ENCODE measurements at regions not wholly inside any gene's neighbourhood (a gene's known extent, or its start where the extent isn't known, plus 50 kb on each side); places are given as distances from the start of the nearest gene placed in this dataset.

DNA sequence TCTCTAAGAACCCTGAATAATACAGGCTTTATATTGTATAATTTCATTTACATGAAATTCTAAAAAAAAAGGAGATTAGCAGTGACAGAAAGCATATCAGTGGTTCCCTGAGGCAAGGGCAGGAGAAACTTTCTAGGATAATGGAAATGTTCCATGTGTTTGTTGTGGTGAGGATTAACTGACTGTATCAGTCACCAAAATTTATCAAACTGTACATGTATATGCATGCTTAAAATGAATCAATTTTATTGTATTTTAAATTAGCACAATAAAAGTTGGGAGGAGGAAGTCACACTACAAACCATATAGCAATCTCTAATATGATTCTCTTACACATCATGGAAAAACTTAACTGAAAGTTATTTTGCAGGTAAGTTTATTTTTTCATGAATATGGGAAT, 396.8 kb downstream of the EFNB2 start (continued):
- TF ChIP-seq, protein P1, sequence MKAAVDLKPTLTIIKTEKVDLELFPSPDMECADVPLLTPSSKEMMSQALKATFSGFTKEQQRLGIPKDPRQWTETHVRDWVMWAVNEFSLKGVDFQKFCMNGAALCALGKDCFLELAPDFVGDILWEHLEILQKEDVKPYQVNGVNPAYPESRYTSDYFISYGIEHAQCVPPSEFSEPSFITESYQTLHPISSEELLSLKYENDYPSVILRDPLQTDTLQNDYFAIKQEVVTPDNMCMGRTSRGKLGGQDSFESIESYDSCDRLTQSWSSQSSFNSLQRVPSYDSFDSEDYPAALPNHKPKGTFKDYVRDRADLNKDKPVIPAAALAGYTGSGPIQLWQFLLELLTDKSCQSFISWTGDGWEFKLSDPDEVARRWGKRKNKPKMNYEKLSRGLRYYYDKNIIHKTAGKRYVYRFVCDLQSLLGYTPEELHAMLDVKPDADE (IDR thresholded peaks at IDR 0.05), result no peak
- no peak for TF ChIP-seq NANOG (IDR thresholded peaks at IDR 0.05; ENCODE audit: borderline replicate concordance)
- TF ChIP-seq POLR2AphosphoS5 (IDR thresholded peaks at IDR 0.05; ENCODE audit: low read depth), result no peak

DNA sequence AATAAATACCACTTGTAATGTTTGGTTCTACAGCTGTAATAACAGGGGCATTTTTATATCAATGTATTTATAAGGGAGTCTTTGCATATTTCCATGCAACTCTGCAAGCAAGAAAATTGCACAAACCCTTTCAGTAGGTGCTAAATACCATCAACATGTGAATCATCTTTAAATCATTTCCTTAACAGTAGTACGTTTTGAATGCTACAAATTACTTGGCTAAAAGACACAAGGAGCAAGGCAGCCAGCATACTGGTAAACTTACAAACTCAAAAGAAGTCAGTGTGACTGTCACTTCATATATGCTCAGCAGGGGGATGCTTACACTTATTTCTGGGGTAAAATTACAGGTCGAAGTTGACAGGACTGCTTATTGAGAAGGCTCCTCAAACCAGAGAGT, 402.4 kb downstream of the EFNB2 start:
- TF ChIP-seq, protein P2, sequence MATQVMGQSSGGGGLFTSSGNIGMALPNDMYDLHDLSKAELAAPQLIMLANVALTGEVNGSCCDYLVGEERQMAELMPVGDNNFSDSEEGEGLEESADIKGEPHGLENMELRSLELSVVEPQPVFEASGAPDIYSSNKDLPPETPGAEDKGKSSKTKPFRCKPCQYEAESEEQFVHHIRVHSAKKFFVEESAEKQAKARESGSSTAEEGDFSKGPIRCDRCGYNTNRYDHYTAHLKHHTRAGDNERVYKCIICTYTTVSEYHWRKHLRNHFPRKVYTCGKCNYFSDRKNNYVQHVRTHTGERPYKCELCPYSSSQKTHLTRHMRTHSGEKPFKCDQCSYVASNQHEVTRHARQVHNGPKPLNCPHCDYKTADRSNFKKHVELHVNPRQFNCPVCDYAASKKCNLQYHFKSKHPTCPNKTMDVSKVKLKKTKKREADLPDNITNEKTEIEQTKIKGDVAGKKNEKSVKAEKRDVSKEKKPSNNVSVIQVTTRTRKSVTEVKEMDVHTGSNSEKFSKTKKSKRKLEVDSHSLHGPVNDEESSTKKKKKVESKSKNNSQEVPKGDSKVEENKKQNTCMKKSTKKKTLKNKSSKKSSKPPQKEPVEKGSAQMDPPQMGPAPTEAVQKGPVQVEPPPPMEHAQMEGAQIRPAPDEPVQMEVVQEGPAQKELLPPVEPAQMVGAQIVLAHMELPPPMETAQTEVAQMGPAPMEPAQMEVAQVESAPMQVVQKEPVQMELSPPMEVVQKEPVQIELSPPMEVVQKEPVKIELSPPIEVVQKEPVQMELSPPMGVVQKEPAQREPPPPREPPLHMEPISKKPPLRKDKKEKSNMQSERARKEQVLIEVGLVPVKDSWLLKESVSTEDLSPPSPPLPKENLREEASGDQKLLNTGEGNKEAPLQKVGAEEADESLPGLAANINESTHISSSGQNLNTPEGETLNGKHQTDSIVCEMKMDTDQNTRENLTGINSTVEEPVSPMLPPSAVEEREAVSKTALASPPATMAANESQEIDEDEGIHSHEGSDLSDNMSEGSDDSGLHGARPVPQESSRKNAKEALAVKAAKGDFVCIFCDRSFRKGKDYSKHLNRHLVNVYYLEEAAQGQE (IDR thresholded peaks at IDR 0.05; ENCODE audit: unreplicated experiment), result no peak
- TF ChIP-seq, protein P1 (IDR thresholded peaks at IDR 0.05), result no peak
- TF ChIP-seq NANOG (IDR thresholded peaks at IDR 0.05; ENCODE audit: borderline replicate concordance) (no peak), EZH2 (IDR thresholded peaks at IDR 0.05; ENCODE audit: low read depth, unreplicated experiment) (no peak), ZNF114 (CRISPR knock-in tag; IDR thresholded peaks at IDR 0.05) (no peak), STAT1 (IDR thresholded peaks at IDR 0.05; ENCODE audit: unreplicated experiment) (no peak), ZNF331 (CRISPR knock-in tag; IDR thresholded peaks at IDR 0.05; ENCODE audit: low read depth) (no peak)
- TF ChIP-seq, protein P3, sequence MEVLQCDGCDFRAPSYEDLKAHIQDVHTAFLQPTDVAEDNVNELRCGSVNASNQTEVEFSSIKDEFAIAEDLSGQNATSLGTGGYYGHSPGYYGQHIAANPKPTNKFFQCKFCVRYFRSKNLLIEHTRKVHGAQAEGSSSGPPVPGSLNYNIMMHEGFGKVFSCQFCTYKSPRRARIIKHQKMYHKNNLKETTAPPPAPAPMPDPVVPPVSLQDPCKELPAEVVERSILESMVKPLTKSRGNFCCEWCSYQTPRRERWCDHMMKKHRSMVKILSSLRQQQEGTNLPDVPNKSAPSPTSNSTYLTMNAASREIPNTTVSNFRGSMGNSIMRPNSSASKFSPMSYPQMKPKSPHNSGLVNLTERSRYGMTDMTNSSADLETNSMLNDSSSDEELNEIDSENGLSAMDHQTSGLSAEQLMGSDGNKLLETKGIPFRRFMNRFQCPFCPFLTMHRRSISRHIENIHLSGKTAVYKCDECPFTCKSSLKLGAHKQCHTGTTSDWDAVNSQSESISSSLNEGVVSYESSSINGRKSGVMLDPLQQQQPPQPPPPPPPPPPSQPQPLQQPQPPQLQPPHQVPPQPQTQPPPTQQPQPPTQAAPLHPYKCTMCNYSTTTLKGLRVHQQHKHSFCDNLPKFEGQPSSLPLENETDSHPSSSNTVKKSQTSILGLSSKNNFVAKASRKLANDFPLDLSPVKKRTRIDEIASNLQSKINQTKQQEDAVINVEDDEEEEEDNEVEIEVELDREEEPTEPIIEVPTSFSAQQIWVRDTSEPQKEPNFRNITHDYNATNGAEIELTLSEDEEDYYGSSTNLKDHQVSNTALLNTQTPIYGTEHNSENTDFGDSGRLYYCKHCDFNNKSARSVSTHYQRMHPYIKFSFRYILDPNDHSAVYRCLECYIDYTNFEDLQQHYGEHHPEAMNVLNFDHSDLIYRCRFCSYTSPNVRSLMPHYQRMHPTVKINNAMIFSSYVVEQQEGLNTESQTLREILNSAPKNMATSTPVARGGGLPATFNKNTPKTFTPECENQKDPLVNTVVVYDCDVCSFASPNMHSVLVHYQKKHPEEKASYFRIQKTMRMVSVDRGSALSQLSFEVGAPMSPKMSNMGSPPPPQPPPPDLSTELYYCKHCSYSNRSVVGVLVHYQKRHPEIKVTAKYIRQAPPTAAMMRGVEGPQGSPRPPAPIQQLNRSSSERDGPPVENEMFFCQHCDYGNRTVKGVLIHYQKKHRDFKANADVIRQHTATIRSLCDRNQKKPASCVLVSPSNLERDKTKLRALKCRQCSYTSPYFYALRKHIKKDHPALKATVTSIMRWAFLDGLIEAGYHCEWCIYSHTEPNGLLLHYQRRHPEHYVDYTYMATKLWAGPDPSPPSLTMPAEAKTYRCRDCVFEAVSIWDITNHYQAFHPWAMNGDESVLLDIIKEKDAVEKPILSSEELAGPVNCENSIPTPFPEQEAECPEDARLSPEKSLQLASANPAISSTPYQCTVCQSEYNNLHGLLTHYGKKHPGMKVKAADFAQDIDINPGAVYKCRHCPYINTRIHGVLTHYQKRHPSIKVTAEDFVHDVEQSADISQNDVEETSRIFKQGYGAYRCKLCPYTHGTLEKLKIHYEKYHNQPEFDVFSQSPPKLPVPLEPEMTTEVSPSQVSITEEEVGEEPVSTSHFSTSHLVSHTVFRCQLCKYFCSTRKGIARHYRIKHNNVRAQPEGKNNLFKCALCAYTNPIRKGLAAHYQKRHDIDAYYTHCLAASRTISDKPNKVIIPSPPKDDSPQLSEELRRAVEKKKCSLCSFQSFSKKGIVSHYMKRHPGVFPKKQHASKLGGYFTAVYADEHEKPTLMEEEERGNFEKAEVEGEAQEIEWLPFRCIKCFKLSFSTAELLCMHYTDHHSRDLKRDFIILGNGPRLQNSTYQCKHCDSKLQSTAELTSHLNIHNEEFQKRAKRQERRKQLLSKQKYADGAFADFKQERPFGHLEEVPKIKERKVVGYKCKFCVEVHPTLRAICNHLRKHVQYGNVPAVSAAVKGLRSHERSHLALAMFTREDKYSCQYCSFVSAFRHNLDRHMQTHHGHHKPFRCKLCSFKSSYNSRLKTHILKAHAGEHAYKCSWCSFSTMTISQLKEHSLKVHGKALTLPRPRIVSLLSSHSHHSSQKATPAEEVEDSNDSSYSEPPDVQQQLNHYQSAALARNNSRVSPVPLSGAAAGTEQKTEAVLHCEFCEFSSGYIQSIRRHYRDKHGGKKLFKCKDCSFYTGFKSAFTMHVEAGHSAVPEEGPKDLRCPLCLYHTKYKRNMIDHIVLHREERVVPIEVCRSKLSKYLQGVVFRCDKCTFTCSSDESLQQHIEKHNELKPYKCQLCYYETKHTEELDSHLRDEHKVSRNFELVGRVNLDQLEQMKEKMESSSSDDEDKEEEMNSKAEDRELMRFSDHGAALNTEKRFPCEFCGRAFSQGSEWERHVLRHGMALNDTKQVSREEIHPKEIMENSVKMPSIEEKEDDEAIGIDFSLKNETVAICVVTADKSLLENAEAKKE (CRISPR knock-in tag; IDR thresholded peaks at IDR 0.05), result no peak
- no peaks in the 10 kb centered on the region; the same call in 2 of the 3 replicates for H3K4me1 Mint-ChIP-seq
- no peak overlapping the region for H3K27ac Mint-ChIP-seq
- H3K36me3 ChIP-seq (ENCODE audit: insufficient read depth), result peaks cover 6% of the 10 kb centered on the region; the same call in 1 of the 2 replicates
- H3K4me3 ChIP-seq, result no peak overlapping the region
- H3K36me3 Mint-ChIP-seq (ENCODE audit: low read depth), result peaks cover 26% of the 10 kb centered on the region
- H3K9me2 ChIP-seq (ENCODE audit: insufficient read depth), result peaks cover 9% of the 10 kb centered on the region
- no peak overlapping the region for H3K27ac ChIP-seq (ENCODE audit: low read depth)
- H3K79me2 ChIP-seq (replicated peaks; ENCODE audit: insufficient read depth), result no peaks in the 10 kb centered on the region
- no peak for DNase-seq (ENCODE audit: low spot score)
- no peak overlapping the region for H3K4me2 ChIP-seq
- no peaks in the 10 kb centered on the region for H3K4me1 ChIP-seq (ENCODE audit: insufficient read depth)
- H3K27me3 Mint-ChIP-seq (ENCODE audit: insufficient read depth, low read depth, poor library complexity), result no peaks in the 10 kb centered on the region
- no peak for ATAC-seq
- no peaks in the 10 kb centered on the region for H3K27me3 ChIP-seq (ENCODE audit: insufficient read depth)
- no peak overlapping the region for H2AFZ ChIP-seq
- peaks cover 29% of the 10 kb centered on the region for H3K9me3 Mint-ChIP-seq
- no peaks in the 10 kb centered on the region for H4K20me1 ChIP-seq (replicated peaks; ENCODE audit: insufficient read depth)
- H3K4me3 Mint-ChIP-seq, result no peak overlapping the region
- H3F3A ChIP-seq (replicated peaks; ENCODE audit: low read depth), result no peaks in the 10 kb centered on the region

Measured in GM23338 (cell line).